Cardiac fibroblast (primary cell): ENCODE measurements at regions not wholly inside any gene's neighbourhood (a gene's known extent, or its start where the extent isn't known, plus 50 kb on each side); places are given as distances from the start of the nearest gene placed in this dataset.
"Not testable (repeated sequence)": the region's sequence is repeated elsewhere in the genome, so short reads cannot be mapped to it uniquely, and the experiment has no call there.

Experiments used
- DNase-seq, 2 donors: peaks; one replicate each; pipeline versions ENCODE4 v3.0.0 to v3.0.0-alpha.2; 2010; ENCODE audit warnings: low read depth in 2 of 2
- H3K4me3 ChIP-seq, 2 donors: replicated peaks in 1 of 2; 1 replicate in 1 of 2; 2 replicates in 1 of 2; pipeline ENCODE4 v1.5.1; 2011; ENCODE audit warnings: low read depth in 2 of 2, low read length in 2 of 2, mild to moderate bottlenecking in 2 of 2, moderate library complexity in 1 of 2
- CTCF ChIP-seq: IDR thresholded peaks from one replicate; pipeline ENCODE4 v1.5.1; 2011; ENCODE audit warnings: low read depth, mild to moderate bottlenecking, low read length, inconsistent platforms

- no peak for DNase-seq
- H3K4me3 ChIP-seq = no peak overlapping the region
- TF ChIP-seq CTCF = no peak
Measured at GRCh38 chr1:241447031-241447644, 72.4 kb downstream of the FH start.

GRCh38 chr1:241444836-241445235 lies 74.7 kb downstream of the FH start:
- no peak for TF ChIP-seq CTCF
- H3K4me3 ChIP-seq = no peak overlapping the region
- DNase-seq = no peak

GRCh38 chr1:241443561-241443960 lies 76.0 kb downstream of the FH start:
- no peak overlapping the region for H3K4me3 ChIP-seq
- DNase-seq = no peak
- no peak for TF ChIP-seq CTCF

GRCh38 chr1:241442686-241443085 lies 76.9 kb downstream of the FH start:
- no peak for TF ChIP-seq CTCF
- no peak overlapping the region for H3K4me3 ChIP-seq
- no peak for DNase-seq

- H3K4me3 ChIP-seq = no peak overlapping the region
- TF ChIP-seq CTCF = no peak
- no peak for DNase-seq
Measured at GRCh38 chr1:241440904-241441303, 78.7 kb downstream of the FH start.

GRCh38 chr1:241438686-241439085 lies 80.9 kb downstream of the FH start:
- not testable (repeated sequence) for H3K4me3 ChIP-seq
- peak in 1 of 2 donors; percentile 55 for DNase-seq

- H3K4me3 ChIP-seq = no peak overlapping the region
- no peak for TF ChIP-seq CTCF
- DNase-seq = peak in 1 of 2 donors; percentile 37
Measured at GRCh38 chr1:241432241-241432640, 75.2 kb upstream of the RGS7 start.

GRCh38 chr1:241425091-241425490 lies 68.1 kb upstream of the RGS7 start:
- not testable (repeated sequence) for DNase-seq

More at GRCh38 chr1:241425091-241425490, 68.1 kb upstream of the RGS7 start:
- not testable (repeated sequence) for H3K4me3 ChIP-seq
